GM12878 (cell line): ENCODE measurements at regions not wholly inside any gene's neighbourhood (a gene's known extent, or its start where the extent isn't known, plus 50 kb on each side); places are given as distances from the start of the nearest gene placed in this dataset.

Source experiments
- ATAC-seq: fragments of 200-7000 bp; cut with Tn5 transposase; 3 replicates; pipeline ENCODE4 v1.9.1; 2020; ENCODE audit warnings: mild to moderate bottlenecking, moderate library complexity
- BruUV-seq: library from RNA; stranded (reverse); fragments of 400-500 nt; replicated peaks from 2 replicates; lab custom pipeline; 2021; lab: Mats Ljungman, UMichigan
- CTCF ChIA-PET: fragments of 300-600 bp; sonication (Branson Sonifier 250); formaldehyde crosslinking; extraction: SDS; loops from one replicate; lab custom pipeline; 2021; ENCODE audit warnings: inconsistent platforms; lab: Yijun Ruan, JAX
- POLR2A ChIA-PET: fragments of 350-600 bp; formaldehyde crosslinking; extraction: SDS; loops from one replicate; lab custom pipeline; 2021; ENCODE audit warnings: inconsistent platforms; lab: Charles Lee
- RAD21 ChIA-PET: fragments of 300-600 bp; sonication (Branson Sonifier 250); formaldehyde crosslinking; loops from one replicate; lab custom pipeline; 2023; ENCODE audit warnings: antibody characterized with exemption; ENCODE audit not compliant: unreplicated experiment; lab: Charles Lee
- SMC1A ChIA-PET: fragments of 300-600 bp; sonication (Branson Sonifier 250); formaldehyde crosslinking; loops from one replicate; lab custom pipeline; 2023; ENCODE audit not compliant: unreplicated experiment, uncharacterized antibody; lab: Charles Lee
- DNase-seq: peaks from one replicate; pipeline ENCODE4 v3.0.0-alpha.2; 2011; ENCODE audit warnings: low read depth, low spot score
- FAIRE-seq: peaks from 3 replicates; lab custom pipeline; 2011; peaks lifted over from hg19 to GRCh38; lab: Jason Lieb, UNC
- H2AFZ ChIP-seq: 2 replicates; pipeline ENCODE4 v1.6.0; 2011; ENCODE audit warnings: low read depth, low read length, control low read depth; ENCODE audit not compliant: control insufficient read depth
- H3K27ac ChIP-seq: 2 replicates; pipeline ENCODE4 v1.5.1; 2011; ENCODE audit warnings: control low read depth; ENCODE audit not compliant: control insufficient read depth, insufficient read depth
- H3K27me3 ChIP-seq, 2 experiments: replicated peaks in 1 of 2; 2 replicates each; pipeline versions ENCODE4 v1.6.0 to v1.6.1; 2011; ENCODE audit warnings: low read length in 1 of 2; ENCODE audit not compliant: control insufficient read depth in 2 of 2, insufficient read depth in 2 of 2
- H3K36me3 ChIP-seq, 2 experiments: 2 replicates each; pipeline ENCODE4 v1.5.1; 2011; ENCODE audit warnings: low read length in 1 of 2; ENCODE audit not compliant: control insufficient read depth in 2 of 2, insufficient read depth in 2 of 2
- H3K4me1 ChIP-seq: 2 replicates; pipeline ENCODE4 v1.6.1; 2011; ENCODE audit warnings: mild to moderate bottlenecking, low read length, moderate library complexity, mixed read lengths; ENCODE audit not compliant: control insufficient read depth, insufficient read depth
- H3K4me2 ChIP-seq: 2 replicates; pipeline ENCODE4 v1.6.0; 2011; ENCODE audit warnings: control low read depth; ENCODE audit not compliant: control insufficient read depth, insufficient read depth
- H3K4me3 ChIP-seq: fragments of 200-600 bp; sonication (generic); 2 replicates; pipeline ENCODE4 v1.5.1; 2016
- H3K79me2 ChIP-seq: 2 replicates; pipeline ENCODE4 v1.6.0; 2011; ENCODE audit warnings: low read length; ENCODE audit not compliant: control insufficient read depth, insufficient read depth
- H3K9ac ChIP-seq: 2 replicates; pipeline ENCODE4 v1.8.0; 2011; ENCODE audit warnings: low read length, control low read depth, mixed read lengths; ENCODE audit not compliant: control insufficient read depth, insufficient read depth
- H3K9me3 ChIP-seq: replicated peaks from 3 replicates; pipeline ENCODE4 v1.5.1; 2011; ENCODE audit warnings: mild to moderate bottlenecking, low read length; ENCODE audit not compliant: control insufficient read depth, insufficient read depth
- H4K20me1 ChIP-seq: 2 replicates; pipeline ENCODE4 v1.6.0; 2011; ENCODE audit not compliant: control insufficient read depth, insufficient read depth
- ATF3 ChIP-seq: IDR thresholded peaks from 2 replicates; pipeline ENCODE4 v1.6.1; 2011; ENCODE audit warnings: low read depth, mild to moderate bottlenecking, low read length, moderate library complexity, borderline replicate concordance; ENCODE audit errors: extremely low read depth
- FOXK2 ChIP-seq: fragments of 450-650 bp; IDR thresholded peaks from 2 replicates; pipeline ENCODE4 v1.6.1; 2017; ENCODE audit warnings: mild to moderate bottlenecking, moderate library complexity
- FOXM1 ChIP-seq: IDR thresholded peaks from 2 replicates; pipeline ENCODE4 v1.6.1; 2012; ENCODE audit warnings: low read depth, mild to moderate bottlenecking, inconsistent platforms, low read length, moderate library complexity
- HDAC2 ChIP-seq: fragments of 200-600 bp; sonication (generic); IDR thresholded peaks from 2 replicates; pipeline ENCODE4 v1.6.1; 2017
- IKZF2 ChIP-seq, 2 experiments: fragments of 450-650 bp; IDR thresholded peaks; 2 replicates each; pipeline ENCODE4 v1.6.1; 2017; ENCODE audit warnings: mild to moderate bottlenecking in 2 of 2, moderate library complexity in 2 of 2
- JUNB ChIP-seq: IDR thresholded peaks from 2 replicates; pipeline ENCODE4 v1.6.1; 2016; ENCODE audit warnings: antibody characterized with exemption, mild to moderate bottlenecking
- KAT2A ChIP-seq: conservative IDR thresholded peaks from 2 replicates; pipeline ENCODE4 v1.6.1; 2011; ENCODE audit warnings: low read depth, low read length; ENCODE audit not compliant: control insufficient read depth
- NBN ChIP-seq: fragments of 450-650 bp; IDR thresholded peaks from 2 replicates; pipeline ENCODE4 v1.6.1; 2016
- NFYB ChIP-seq: IDR thresholded peaks from 2 replicates; pipeline ENCODE4 v1.6.1; 2011; ENCODE audit warnings: low read depth, mild to moderate bottlenecking, low read length, improper control_type of control experiment, moderate library complexity; ENCODE audit not compliant: insufficient read depth
- PML ChIP-seq: IDR thresholded peaks from 2 replicates; pipeline ENCODE4 v1.6.1; 2012; ENCODE audit warnings: low read length, inconsistent platforms
- POLR2AphosphoS2 ChIP-seq: IDR thresholded peaks from 2 replicates; pipeline ENCODE4 v1.6.1; 2011; ENCODE audit warnings: low read depth, mild to moderate bottlenecking, low read length, improper control_type of control experiment, moderate library complexity
- PRDM15 ChIP-seq: fragments of 450-650 bp; formaldehyde crosslinking; IDR thresholded peaks from 2 replicates; pipeline ENCODE4 v1.4.0; 2020; ENCODE audit warnings: mild to moderate bottlenecking, moderate library complexity
- RCOR1 ChIP-seq: conservative IDR thresholded peaks from 2 replicates; pipeline ENCODE4 v1.6.1; 2012; ENCODE audit warnings: low read depth, low read length, improper control_type of control experiment
- RFX5 ChIP-seq: IDR thresholded peaks from 2 replicates; pipeline ENCODE4 v1.6.1; 2011; ENCODE audit warnings: low read depth, low read length, improper control_type of control experiment
- ZNF217 ChIP-seq: fragments of 450-650 bp; IDR thresholded peaks from 2 replicates; pipeline ENCODE4 v1.6.1; 2017; ENCODE audit warnings: antibody characterized with exemption, mild to moderate bottlenecking
- ZNF24 ChIP-seq: fragments of 450-650 bp; IDR thresholded peaks from 2 replicates; pipeline ENCODE4 v1.6.1; 2017; ENCODE audit warnings: antibody characterized with exemption, mild to moderate bottlenecking
- WGBS: methylation state at CpG from one replicate; pipeline ENCODE4 v1.1.6; 2016; ENCODE audit warnings: low lambda C conversion rate; ENCODE audit not compliant: insufficient replicate concordance, insufficient coverage; ENCODE audit errors: missing lambda C conversion rate; 5-methylcytosine and 5-hydroxymethylcytosine counted together
- in situ Hi-C: fragments of 300-500 bp; cut with MboI; formaldehyde crosslinking; loops from 9 replicates; pipeline ENCODE4 v1.14.3; 2018; ENCODE audit warnings: mixed read lengths
- intact Hi-C: fragments of 100-400 bp; cut with micrococcal nuclease; formaldehyde crosslinking; loops from one replicate; pipeline ENCODE4 v1.14.2; 2022; ENCODE audit not compliant: unreplicated experiment
- TF ChIP-seq, protein P1 (sequence below): fragments of 450-650 bp; conservative IDR thresholded peaks from 2 replicates; pipeline ENCODE4 v1.6.1; 2017; ENCODE audit warnings: mild to moderate bottlenecking, moderate library complexity
- TF ChIP-seq, protein P2 (sequence below): IDR thresholded peaks from 2 replicates; pipeline ENCODE4 v1.6.1; 2012; ENCODE audit warnings: low read length, inconsistent platforms

DNA sequence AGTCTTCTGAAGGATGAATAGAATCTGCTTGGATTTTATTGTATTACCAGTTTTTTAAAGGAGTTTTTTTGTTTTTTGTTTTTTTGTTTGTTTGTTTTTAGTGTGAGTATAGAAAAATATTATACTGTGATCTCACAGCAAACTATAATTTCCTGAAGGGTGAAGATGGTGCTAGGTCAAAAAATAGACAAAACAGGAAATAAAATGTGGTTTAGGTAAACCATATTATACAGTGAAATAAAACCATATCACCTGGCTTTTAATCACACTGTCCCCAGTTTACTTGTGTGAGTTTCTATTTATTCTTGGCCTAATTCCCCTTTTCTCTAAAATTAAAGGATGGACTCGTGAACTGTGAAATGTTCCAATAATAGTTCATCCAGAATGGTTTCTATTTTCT, 841.3 kb upstream of the CTNND2 start:
- TF ChIP-seq RFX5 (no peak), FOXK2 (no peak), PML (no peak), PRDM15 (no peak), POLR2AphosphoS2 (no peak), FOXM1 (no peak), KAT2A (no peak), NFYB (no peak), HDAC2 (no peak), RCOR1 (no peak), NBN (no peak), ZNF217 (no peak), JUNB (no peak), ZNF24 (no peak), IKZF2 (IDR thresholded peaks at IDR 0.05) (no peak), ATF3 (no peak)
- TF ChIP-seq, protein P1, sequence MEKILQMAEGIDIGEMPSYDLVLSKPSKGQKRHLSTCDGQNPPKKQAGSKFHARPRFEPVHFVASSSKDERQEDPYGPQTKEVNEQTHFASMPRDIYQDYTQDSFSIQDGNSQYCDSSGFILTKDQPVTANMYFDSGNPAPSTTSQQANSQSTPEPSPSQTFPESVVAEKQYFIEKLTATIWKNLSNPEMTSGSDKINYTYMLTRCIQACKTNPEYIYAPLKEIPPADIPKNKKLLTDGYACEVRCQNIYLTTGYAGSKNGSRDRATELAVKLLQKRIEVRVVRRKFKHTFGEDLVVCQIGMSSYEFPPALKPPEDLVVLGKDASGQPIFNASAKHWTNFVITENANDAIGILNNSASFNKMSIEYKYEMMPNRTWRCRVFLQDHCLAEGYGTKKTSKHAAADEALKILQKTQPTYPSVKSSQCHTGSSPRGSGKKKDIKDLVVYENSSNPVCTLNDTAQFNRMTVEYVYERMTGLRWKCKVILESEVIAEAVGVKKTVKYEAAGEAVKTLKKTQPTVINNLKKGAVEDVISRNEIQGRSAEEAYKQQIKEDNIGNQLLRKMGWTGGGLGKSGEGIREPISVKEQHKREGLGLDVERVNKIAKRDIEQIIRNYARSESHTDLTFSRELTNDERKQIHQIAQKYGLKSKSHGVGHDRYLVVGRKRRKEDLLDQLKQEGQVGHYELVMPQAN = no peak
- TF ChIP-seq, protein P2, sequence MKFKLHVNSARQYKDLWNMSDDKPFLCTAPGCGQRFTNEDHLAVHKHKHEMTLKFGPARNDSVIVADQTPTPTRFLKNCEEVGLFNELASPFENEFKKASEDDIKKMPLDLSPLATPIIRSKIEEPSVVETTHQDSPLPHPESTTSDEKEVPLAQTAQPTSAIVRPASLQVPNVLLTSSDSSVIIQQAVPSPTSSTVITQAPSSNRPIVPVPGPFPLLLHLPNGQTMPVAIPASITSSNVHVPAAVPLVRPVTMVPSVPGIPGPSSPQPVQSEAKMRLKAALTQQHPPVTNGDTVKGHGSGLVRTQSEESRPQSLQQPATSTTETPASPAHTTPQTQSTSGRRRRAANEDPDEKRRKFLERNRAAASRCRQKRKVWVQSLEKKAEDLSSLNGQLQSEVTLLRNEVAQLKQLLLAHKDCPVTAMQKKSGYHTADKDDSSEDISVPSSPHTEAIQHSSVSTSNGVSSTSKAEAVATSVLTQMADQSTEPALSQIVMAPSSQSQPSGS = no peak
- no peak overlapping the region for H3K4me3 ChIP-seq
- ChIA-PET RAD21 (no interaction called here), CTCF (no interaction called here), SMC1A (no interaction called here), POLR2A (no interaction called here)
- intact Hi-C loops (no loop called here), in situ Hi-C loops (no loop called here)
- no peaks in the 10 kb centered on the region for H3K79me2 ChIP-seq
- H3K9ac ChIP-seq = no peak overlapping the region
- H3K27ac ChIP-seq = no peak overlapping the region
- 0% methylated on average over 1 of the region's 1 CpG for WGBS
- H3K36me3 ChIP-seq = no peaks in the 10 kb centered on the region
- H3K9me3 ChIP-seq = no peaks in the 10 kb centered on the region
- DNase-seq (no peak), ATAC-seq (no peak), FAIRE-seq (no peak)
- BruUV-seq = no TSS peak
- no peak overlapping the region for H3K4me2 ChIP-seq
- H4K20me1 ChIP-seq = no peaks in the 10 kb centered on the region
- no peaks in the 10 kb centered on the region for H3K27me3 ChIP-seq
- no peaks in the 10 kb centered on the region for H3K4me1 ChIP-seq
- H2AFZ ChIP-seq = no peak overlapping the region
